HFFc6 (cell line): ENCODE measurements at regions not wholly inside any gene's neighbourhood (a gene's known extent, or its start where the extent isn't known, plus 50 kb on each side); places are given as distances from the start of the nearest gene placed in this dataset.

ENCODE experiments used
- DNase-seq: peaks from one replicate; pipeline ENCODE4 v3.0.0-alpha.2; 2018
- H3K27ac Mint-ChIP-seq: 2 replicates; pipeline ENCODE4 v1.8.0; 2020; ENCODE audit warnings: mild to moderate bottlenecking, mixed read lengths
- H3K27me3 Mint-ChIP-seq: 2 replicates; pipeline ENCODE4 v1.8.0; 2021; ENCODE audit warnings: mild to moderate bottlenecking, moderate library complexity, mixed read lengths; ENCODE audit not compliant: insufficient read depth
- H3K36me3 Mint-ChIP-seq: 2 replicates; pipeline ENCODE4 v1.8.0; 2021; ENCODE audit warnings: low read depth, mixed read lengths
- H3K4me1 Mint-ChIP-seq: 2 replicates; pipeline ENCODE4 v1.8.0; 2020; ENCODE audit warnings: low read depth, mixed read lengths
- H3K4me3 Mint-ChIP-seq: 2 replicates; pipeline ENCODE4 v1.8.0; 2020; ENCODE audit warnings: mild to moderate bottlenecking, moderate library complexity, mixed read lengths
- H3K9me3 Mint-ChIP-seq: 2 replicates; pipeline ENCODE4 v1.8.0; 2020; ENCODE audit warnings: mild to moderate bottlenecking, mixed read lengths
- CTCF ChIP-seq: fragments of 200-600 bp; sonication (generic); IDR thresholded peaks from 2 replicates; pipeline ENCODE4 v1.5.0; 2021; ENCODE audit warnings: antibody characterized with exemption, mild to moderate bottlenecking

GRCh38 chr20:40945754-40946450, 82.7 kb upstream of the TOP1 start:
- peak; percentile 70 for TF ChIP-seq CTCF
- H3K4me3 Mint-ChIP-seq: no peak overlapping the region
- peak; percentile 21 for DNase-seq
- H3K27ac Mint-ChIP-seq: no peak overlapping the region
- no peaks in the 10 kb centered on the region for H3K9me3 Mint-ChIP-seq
- H3K36me3 Mint-ChIP-seq: no peaks in the 10 kb centered on the region
- peaks cover 17% of the 10 kb centered on the region for H3K4me1 Mint-ChIP-seq
- H3K27me3 Mint-ChIP-seq: peaks cover 24% of the 10 kb centered on the region

GRCh38 chr20:40946451-40946850, 82.2 kb upstream of the TOP1 start:
- no peak for DNase-seq
- H3K9me3 Mint-ChIP-seq: no peaks in the 10 kb centered on the region
- H3K36me3 Mint-ChIP-seq: no peaks in the 10 kb centered on the region
- H3K27ac Mint-ChIP-seq: no peak overlapping the region
- TF ChIP-seq CTCF: no peak
- peaks cover 18% of the 10 kb centered on the region for H3K27me3 Mint-ChIP-seq
- peaks cover 17% of the 10 kb centered on the region for H3K4me1 Mint-ChIP-seq
- H3K4me3 Mint-ChIP-seq: no peak overlapping the region

- Mint-ChIP-seq H3K4me3 (no peak overlapping the region), H3K9me3 (no peaks in the 10 kb centered on the region), H3K36me3 (no peaks in the 10 kb centered on the region), H3K27ac (no peak overlapping the region), H3K4me1 (peaks cover 17% of the 10 kb centered on the region), H3K27me3 (peaks cover 16% of the 10 kb centered on the region)
- DNase-seq: peak; percentile 41
- TF ChIP-seq CTCF: no peak
Observed at GRCh38 chr20:40948465-40949267, 80.0 kb upstream of the TOP1 start.

GRCh38 chr20:40949346-40949745, 79.3 kb upstream of the TOP1 start:
- no peak for DNase-seq
- peaks cover 12% of the 10 kb centered on the region for H3K27me3 Mint-ChIP-seq
- no peak overlapping the region for H3K4me3 Mint-ChIP-seq
- TF ChIP-seq CTCF: no peak
- H3K27ac Mint-ChIP-seq: no peak overlapping the region
- peaks cover 17% of the 10 kb centered on the region for H3K4me1 Mint-ChIP-seq
- peaks cover 6% of the 10 kb centered on the region for H3K9me3 Mint-ChIP-seq
- H3K36me3 Mint-ChIP-seq: peaks cover 4% of the 10 kb centered on the region; the same call in 1 of the 2 replicates

GRCh38 chr20:40952136-40952535, 76.5 kb upstream of the TOP1 start:
- peaks cover 17% of the 10 kb centered on the region for H3K4me1 Mint-ChIP-seq
- DNase-seq: no peak
- H3K36me3 Mint-ChIP-seq: peaks cover 4% of the 10 kb centered on the region; the same call in 1 of the 2 replicates
- no peak for TF ChIP-seq CTCF
- no peak overlapping the region for H3K4me3 Mint-ChIP-seq
- peaks cover 9% of the 10 kb centered on the region for H3K27me3 Mint-ChIP-seq
- H3K9me3 Mint-ChIP-seq: peaks cover 8% of the 10 kb centered on the region
- no peak overlapping the region for H3K27ac Mint-ChIP-seq
